Sigmoid colon (tissue), 4 donors: ENCODE measurements at regions not wholly inside any gene's neighbourhood (a gene's known extent, or its start where the extent isn't known, plus 50 kb on each side); places are given as distances from the start of the nearest gene placed in this dataset.

Experiments used
- EP300 ChIP-seq, 4 donors: sonication (generic); formaldehyde crosslinking; IDR thresholded peaks; one replicate each; pipeline ENCODE4 v1.6.1; 2017; ENCODE audit warnings: antibody characterized with exemption in 4 of 4
- POLR2A ChIP-seq, 2 donors: fragments of 450-650 bp; IDR thresholded peaks; one replicate each; pipeline ENCODE4 v1.6.1; 2016; ENCODE audit warnings: antibody characterized with exemption in 2 of 2, mild to moderate bottlenecking in 2 of 2, moderate library complexity in 2 of 2
- POLR2AphosphoS5 ChIP-seq, 4 donors: sonication (generic); formaldehyde crosslinking; IDR thresholded peaks; one replicate each; pipeline ENCODE4 v1.6.1; 2017; ENCODE audit warnings: antibody characterized with exemption in 4 of 4
- TF ChIP-seq, protein P1 (sequence below), 4 experiments: fragments of 450-650 bp in 3 of 4; fragments of 200-600 bp in 1 of 4; IDR thresholded peaks; one replicate each; pipeline ENCODE4 v1.5.1; 2016 to 2019; ENCODE audit warnings: antibody characterized with exemption in 4 of 4, mild to moderate bottlenecking in 3 of 4, moderate library complexity in 2 of 4

DNA sequence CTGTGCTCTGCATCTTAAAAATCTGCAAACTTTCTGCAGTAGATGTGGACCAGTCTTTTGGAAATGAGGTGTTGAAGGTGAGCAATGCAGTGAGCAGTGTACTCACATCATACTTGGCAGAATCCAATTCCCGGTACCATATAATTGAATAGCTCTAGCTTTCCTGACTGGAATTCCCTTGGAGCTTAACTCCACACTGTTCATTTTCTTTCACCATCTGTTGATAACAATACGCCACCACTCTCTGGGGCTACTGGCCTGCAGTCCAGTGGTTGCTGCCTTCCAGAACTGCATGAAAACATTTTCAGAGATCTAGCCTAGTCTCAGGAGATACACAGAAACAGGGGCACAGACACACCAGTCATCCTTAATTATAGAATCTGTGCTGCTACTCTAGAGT is 820.0 kb upstream of the NXPH2 start:
- TF ChIP-seq, protein P1, sequence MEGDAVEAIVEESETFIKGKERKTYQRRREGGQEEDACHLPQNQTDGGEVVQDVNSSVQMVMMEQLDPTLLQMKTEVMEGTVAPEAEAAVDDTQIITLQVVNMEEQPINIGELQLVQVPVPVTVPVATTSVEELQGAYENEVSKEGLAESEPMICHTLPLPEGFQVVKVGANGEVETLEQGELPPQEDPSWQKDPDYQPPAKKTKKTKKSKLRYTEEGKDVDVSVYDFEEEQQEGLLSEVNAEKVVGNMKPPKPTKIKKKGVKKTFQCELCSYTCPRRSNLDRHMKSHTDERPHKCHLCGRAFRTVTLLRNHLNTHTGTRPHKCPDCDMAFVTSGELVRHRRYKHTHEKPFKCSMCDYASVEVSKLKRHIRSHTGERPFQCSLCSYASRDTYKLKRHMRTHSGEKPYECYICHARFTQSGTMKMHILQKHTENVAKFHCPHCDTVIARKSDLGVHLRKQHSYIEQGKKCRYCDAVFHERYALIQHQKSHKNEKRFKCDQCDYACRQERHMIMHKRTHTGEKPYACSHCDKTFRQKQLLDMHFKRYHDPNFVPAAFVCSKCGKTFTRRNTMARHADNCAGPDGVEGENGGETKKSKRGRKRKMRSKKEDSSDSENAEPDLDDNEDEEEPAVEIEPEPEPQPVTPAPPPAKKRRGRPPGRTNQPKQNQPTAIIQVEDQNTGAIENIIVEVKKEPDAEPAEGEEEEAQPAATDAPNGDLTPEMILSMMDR (IDR thresholded peaks at IDR 0.05): no peak
- no peak for TF ChIP-seq POLR2AphosphoS5 (IDR thresholded peaks at IDR 0.05)
- TF ChIP-seq EP300 (IDR thresholded peaks at IDR 0.05): no peak
- TF ChIP-seq POLR2A (IDR thresholded peaks at IDR 0.05): no peak
